ENCODE measurements at regions not wholly inside any gene's neighbourhood (a gene's known extent, or its start where the extent isn't known, plus 50 kb on each side); places are given as distances from the start of the nearest gene placed in this dataset.

- H3K27me3 ChIP-seq (replicated peaks in 1 of 2; ENCODE audit: control insufficient read depth in 2 of 2, extremely low read depth in 1 of 2, insufficient read depth in 2 of 2, low read length in 1 of 2): no peaks in the 10 kb centered on the region
- Mint-ChIP-seq H3K4me3 (no peak overlapping the region), H3K27ac (no peak overlapping the region), H3K36me3 (no peaks in the 10 kb centered on the region), H3K27me3 (no peaks in the 10 kb centered on the region), H3K4me1 (no peaks in the 10 kb centered on the region), H3K9me3 (peaks cover 0 to 17% (median 13%) of the 10 kb centered on the region in 3 donors)
- CTCF ChIA-PET: no interaction called here
- H3K9me3 ChIP-seq: no peaks in the 10 kb centered on the region
- no peaks in the 10 kb centered on the region for H3K36me3 ChIP-seq (ENCODE audit: control insufficient read depth in 2 of 2, extremely low read depth in 1 of 2, insufficient read depth in 1 of 2, low read length in 1 of 2)
- H3K27ac ChIP-seq (ENCODE audit: low read length): no peak overlapping the region
- POLR2A ChIA-PET: no interaction called here
- H3K4me3 ChIP-seq (ENCODE audit: control insufficient read depth in 1 of 2, extremely low read depth in 1 of 2, low read length in 1 of 2): no peak overlapping the region
- DNase-seq (no peak), ATAC-seq (replicated peaks in 1 of 4) (no peak)
- no peaks in the 10 kb centered on the region for H3K4me1 ChIP-seq (ENCODE audit: control insufficient read depth in 1 of 2, extremely low read depth in 1 of 2, insufficient read depth in 2 of 2, low read length in 2 of 2)
Measured at GRCh38 chr10:76657337-76658012, 980.1 kb downstream of the KCNMA1 start.

GRCh38 chr10:76651154-76651553 lies 986.5 kb downstream of the KCNMA1 start:
- POLR2A ChIA-PET: no interaction called here

GRCh38 chr10:76649723-76650127 lies 987.9 kb downstream of the KCNMA1 start:
- Mint-ChIP-seq H3K36me3 (no peaks in the 10 kb centered on the region), H3K9me3 (peaks cover 2 to 12% (median 9%) of the 10 kb centered on the region in 3 donors), H3K4me1 (no peaks in the 10 kb centered on the region), H3K4me3 (no peak overlapping the region), H3K27ac (no peak overlapping the region), H3K27me3 (no peaks in the 10 kb centered on the region)
- ATAC-seq (replicated peaks in 1 of 4) (no peak), DNase-seq (no peak)
- H3K27me3 ChIP-seq (replicated peaks in 1 of 2; ENCODE audit: control insufficient read depth in 2 of 2, extremely low read depth in 1 of 2, insufficient read depth in 2 of 2, low read length in 1 of 2): no peaks in the 10 kb centered on the region
- no peaks in the 10 kb centered on the region for H3K4me1 ChIP-seq (ENCODE audit: control insufficient read depth in 1 of 2, extremely low read depth in 1 of 2, insufficient read depth in 2 of 2, low read length in 2 of 2)
- no peak overlapping the region for H3K4me3 ChIP-seq (ENCODE audit: control insufficient read depth in 1 of 2, extremely low read depth in 1 of 2, low read length in 1 of 2)
- no CpG with 5 or more reads among the region's 3 CpGs for WGBS (ENCODE audit: insufficient coverage)
- no peaks in the 10 kb centered on the region for H3K9me3 ChIP-seq
- ChIA-PET POLR2A (no interaction called here), CTCF (no interaction called here)
- H3K27ac ChIP-seq (ENCODE audit: low read length): no peak overlapping the region
- no peaks in the 10 kb centered on the region for H3K36me3 ChIP-seq (ENCODE audit: control insufficient read depth in 2 of 2, extremely low read depth in 1 of 2, insufficient read depth in 1 of 2, low read length in 1 of 2)

More at GRCh38 chr10:76651154-76651553, 986.5 kb downstream of the KCNMA1 start:
- no peaks in the 10 kb centered on the region for H3K9me3 ChIP-seq
- H3K4me3 ChIP-seq (ENCODE audit: control insufficient read depth in 1 of 2, extremely low read depth in 1 of 2, low read length in 1 of 2): no peak overlapping the region
- CTCF ChIA-PET: no interaction called here
- no CpG with 5 or more reads among the region's 4 CpGs for WGBS (ENCODE audit: insufficient coverage)
- no peak overlapping the region for H3K27ac ChIP-seq (ENCODE audit: low read length)
- H3K36me3 ChIP-seq (ENCODE audit: control insufficient read depth in 2 of 2, extremely low read depth in 1 of 2, insufficient read depth in 1 of 2, low read length in 1 of 2): no peaks in the 10 kb centered on the region
- Mint-ChIP-seq H3K36me3 (no peaks in the 10 kb centered on the region), H3K27me3 (no peaks in the 10 kb centered on the region), H3K27ac (no peak overlapping the region), H3K4me1 (no peaks in the 10 kb centered on the region), H3K4me3 (no peak overlapping the region), H3K9me3 (peaks cover 2 to 17% (median 13%) of the 10 kb centered on the region in 3 donors)
- H3K4me1 ChIP-seq (ENCODE audit: control insufficient read depth in 1 of 2, extremely low read depth in 1 of 2, insufficient read depth in 2 of 2, low read length in 2 of 2): no peaks in the 10 kb centered on the region
- ATAC-seq (replicated peaks in 1 of 4): no peak
- H3K27me3 ChIP-seq (replicated peaks in 1 of 2; ENCODE audit: control insufficient read depth in 2 of 2, extremely low read depth in 1 of 2, insufficient read depth in 2 of 2, low read length in 1 of 2): no peaks in the 10 kb centered on the region
- no peak for DNase-seq

- Histone ChIP-seq H3K27me3 (replicated peaks in 1 of 2; ENCODE audit: control insufficient read depth in 2 of 2, extremely low read depth in 1 of 2, insufficient read depth in 2 of 2, low read length in 1 of 2) (no peaks in the 10 kb centered on the region), H3K9me3 (no peaks in the 10 kb centered on the region), H3K27ac (ENCODE audit: low read length) (no peak overlapping the region), H3K4me1 (ENCODE audit: control insufficient read depth in 1 of 2, extremely low read depth in 1 of 2, insufficient read depth in 2 of 2, low read length in 2 of 2) (no peaks in the 10 kb centered on the region), H3K4me3 (ENCODE audit: control insufficient read depth in 1 of 2, extremely low read depth in 1 of 2, low read length in 1 of 2) (no peak overlapping the region), H3K36me3 (ENCODE audit: control insufficient read depth in 2 of 2, extremely low read depth in 1 of 2, insufficient read depth in 1 of 2, low read length in 1 of 2) (no peaks in the 10 kb centered on the region)
- POLR2A ChIA-PET: no interaction called here
- peaks cover 2 to 8% (median 7%) of the 10 kb centered on the region in 3 donors for H3K9me3 Mint-ChIP-seq
- DNase-seq (no peak), ATAC-seq (replicated peaks in 1 of 4) (no peak)
- no peaks in the 10 kb centered on the region for H3K36me3 Mint-ChIP-seq
- CTCF ChIA-PET: no interaction called here
- 70% methylated on average over 2 of the region's 3 CpGs for WGBS (ENCODE audit: insufficient coverage)
- no peak overlapping the region for H3K4me3 Mint-ChIP-seq
- H3K27me3 Mint-ChIP-seq: no peaks in the 10 kb centered on the region
- H3K4me1 Mint-ChIP-seq: no peaks in the 10 kb centered on the region
- H3K27ac Mint-ChIP-seq: no peak overlapping the region
Measured at GRCh38 chr10:76649254-76649653, 988.4 kb downstream of the KCNMA1 start.

GRCh38 chr10:76647301-76647700 lies 990.3 kb downstream of the KCNMA1 start:
- no peaks in the 10 kb centered on the region for H3K36me3 Mint-ChIP-seq
- no peaks in the 10 kb centered on the region for H3K4me1 Mint-ChIP-seq
- Histone ChIP-seq H3K4me3 (ENCODE audit: control insufficient read depth in 1 of 2, extremely low read depth in 1 of 2, low read length in 1 of 2) (no peak overlapping the region), H3K4me1 (ENCODE audit: control insufficient read depth in 1 of 2, extremely low read depth in 1 of 2, insufficient read depth in 2 of 2, low read length in 2 of 2) (no peaks in the 10 kb centered on the region), H3K36me3 (ENCODE audit: control insufficient read depth in 2 of 2, extremely low read depth in 1 of 2, insufficient read depth in 1 of 2, low read length in 1 of 2) (no peaks in the 10 kb centered on the region), H3K27ac (ENCODE audit: low read length) (no peak overlapping the region), H3K27me3 (replicated peaks in 1 of 2; ENCODE audit: control insufficient read depth in 2 of 2, extremely low read depth in 1 of 2, insufficient read depth in 2 of 2, low read length in 1 of 2) (no peaks in the 10 kb centered on the region), H3K9me3 (no peaks in the 10 kb centered on the region)
- no peaks in the 10 kb centered on the region for H3K27me3 Mint-ChIP-seq
- ChIA-PET POLR2A (no interaction called here), CTCF (no interaction called here)
- H3K4me3 Mint-ChIP-seq: no peak overlapping the region
- ATAC-seq (replicated peaks in 1 of 4) (no peak), DNase-seq (no peak)
- H3K9me3 Mint-ChIP-seq: peaks cover 0 to 3% (median 2%) of the 10 kb centered on the region in 3 donors
- H3K27ac Mint-ChIP-seq: no peak overlapping the region
- no CpG with 5 or more reads among the region's 2 CpGs for WGBS (ENCODE audit: insufficient coverage)

GRCh38 chr10:76645341-76645740 lies 992.3 kb downstream of the KCNMA1 start:
- Mint-ChIP-seq H3K27ac (no peak overlapping the region), H3K9me3 (peaks cover 0 to 2% (median 0%) of the 10 kb centered on the region in 3 donors), H3K4me3 (no peak overlapping the region), H3K27me3 (no peaks in the 10 kb centered on the region), H3K4me1 (no peaks in the 10 kb centered on the region), H3K36me3 (no peaks in the 10 kb centered on the region)
- DNase-seq (no peak), ATAC-seq (replicated peaks in 1 of 4) (no peak)
- POLR2A ChIA-PET: no interaction called here
- Histone ChIP-seq H3K36me3 (ENCODE audit: control insufficient read depth in 2 of 2, extremely low read depth in 1 of 2, insufficient read depth in 1 of 2, low read length in 1 of 2) (no peaks in the 10 kb centered on the region), H3K9me3 (no peaks in the 10 kb centered on the region), H3K4me3 (ENCODE audit: control insufficient read depth in 1 of 2, extremely low read depth in 1 of 2, low read length in 1 of 2) (no peak overlapping the region), H3K27ac (ENCODE audit: low read length) (no peak overlapping the region), H3K27me3 (replicated peaks in 1 of 2; ENCODE audit: control insufficient read depth in 2 of 2, extremely low read depth in 1 of 2, insufficient read depth in 2 of 2, low read length in 1 of 2) (no peaks in the 10 kb centered on the region), H3K4me1 (ENCODE audit: control insufficient read depth in 1 of 2, extremely low read depth in 1 of 2, insufficient read depth in 2 of 2, low read length in 2 of 2) (no peaks in the 10 kb centered on the region)
- WGBS (ENCODE audit: insufficient coverage): 94% methylated on average over 3 of the region's 3 CpGs
- CTCF ChIA-PET: no interaction called here

- no peaks in the 10 kb centered on the region for H3K27me3 Mint-ChIP-seq
- no peaks in the 10 kb centered on the region for H3K4me1 ChIP-seq (ENCODE audit: control insufficient read depth in 1 of 2, extremely low read depth in 1 of 2, insufficient read depth in 2 of 2, low read length in 2 of 2)
- no peaks in the 10 kb centered on the region for H3K9me3 ChIP-seq
- 80% methylated on average over 2 of the region's 2 CpGs for WGBS (ENCODE audit: insufficient coverage)
- no peak for ATAC-seq (replicated peaks in 1 of 4)
- H3K36me3 ChIP-seq (ENCODE audit: control insufficient read depth in 2 of 2, extremely low read depth in 1 of 2, insufficient read depth in 1 of 2, low read length in 1 of 2): no peaks in the 10 kb centered on the region
- H3K27ac Mint-ChIP-seq: no peak overlapping the region
- H3K4me3 Mint-ChIP-seq: no peak overlapping the region
- no peak overlapping the region for H3K27ac ChIP-seq (ENCODE audit: low read length)
- no peak overlapping the region for H3K4me3 ChIP-seq (ENCODE audit: control insufficient read depth in 1 of 2, extremely low read depth in 1 of 2, low read length in 1 of 2)
- peaks cover 0 to 2% (median 0%) of the 10 kb centered on the region in 3 donors for H3K9me3 Mint-ChIP-seq
- H3K36me3 Mint-ChIP-seq: no peaks in the 10 kb centered on the region
- no peak for DNase-seq
- ChIA-PET CTCF (no interaction called here), POLR2A (no interaction called here)
- no peaks in the 10 kb centered on the region for H3K27me3 ChIP-seq (replicated peaks in 1 of 2; ENCODE audit: control insufficient read depth in 2 of 2, extremely low read depth in 1 of 2, insufficient read depth in 2 of 2, low read length in 1 of 2)
- H3K4me1 Mint-ChIP-seq: no peaks in the 10 kb centered on the region
Measured at GRCh38 chr10:76644476-76644875, 993.1 kb downstream of the KCNMA1 start.
